ENCODE measurements at regions not wholly inside any gene's neighbourhood (a gene's known extent, or its start where the extent isn't known, plus 50 kb on each side); places are given as distances from the start of the nearest gene placed in this dataset.

DNA sequence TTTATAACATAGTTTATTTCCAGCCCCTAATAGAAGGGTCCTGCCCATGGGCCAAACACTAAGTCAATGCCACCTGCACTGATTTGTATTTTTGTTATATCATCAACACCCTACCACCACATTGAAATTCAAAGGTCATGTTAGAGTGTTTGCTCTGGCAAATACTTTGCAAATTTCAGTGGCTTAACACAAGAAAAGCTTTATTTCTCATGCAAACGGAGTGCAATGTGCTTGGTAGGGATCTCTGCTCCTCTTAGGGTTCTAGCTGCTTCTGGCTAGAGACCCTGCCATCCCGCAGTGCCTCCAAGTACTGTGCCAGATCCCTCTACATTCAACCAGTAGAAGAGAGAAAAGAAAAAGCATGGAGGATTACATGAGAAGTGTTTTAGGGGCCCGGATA is 230.8 kb upstream of the TET2 start:
- no peak overlapping the region for H2AFZ ChIP-seq (ENCODE audit: low read length)
- no peaks in the 10 kb centered on the region for H3F3A ChIP-seq (ENCODE audit: low read depth)
- no peaks in the 10 kb centered on the region for H3K79me2 ChIP-seq (ENCODE audit: insufficient read depth, low read length)
- no peak overlapping the region for H3K9ac ChIP-seq (ENCODE audit: low read depth, low read length, poor library complexity, severe bottlenecking)
- no peaks in the 10 kb centered on the region for H4K20me1 ChIP-seq (ENCODE audit: insufficient read depth, low read length, poor library complexity, severe bottlenecking)
- H3K4me2 ChIP-seq (ENCODE audit: low read depth, low read length, poor library complexity, severe bottlenecking) = no peak overlapping the region
- TF ChIP-seq, protein P1, sequence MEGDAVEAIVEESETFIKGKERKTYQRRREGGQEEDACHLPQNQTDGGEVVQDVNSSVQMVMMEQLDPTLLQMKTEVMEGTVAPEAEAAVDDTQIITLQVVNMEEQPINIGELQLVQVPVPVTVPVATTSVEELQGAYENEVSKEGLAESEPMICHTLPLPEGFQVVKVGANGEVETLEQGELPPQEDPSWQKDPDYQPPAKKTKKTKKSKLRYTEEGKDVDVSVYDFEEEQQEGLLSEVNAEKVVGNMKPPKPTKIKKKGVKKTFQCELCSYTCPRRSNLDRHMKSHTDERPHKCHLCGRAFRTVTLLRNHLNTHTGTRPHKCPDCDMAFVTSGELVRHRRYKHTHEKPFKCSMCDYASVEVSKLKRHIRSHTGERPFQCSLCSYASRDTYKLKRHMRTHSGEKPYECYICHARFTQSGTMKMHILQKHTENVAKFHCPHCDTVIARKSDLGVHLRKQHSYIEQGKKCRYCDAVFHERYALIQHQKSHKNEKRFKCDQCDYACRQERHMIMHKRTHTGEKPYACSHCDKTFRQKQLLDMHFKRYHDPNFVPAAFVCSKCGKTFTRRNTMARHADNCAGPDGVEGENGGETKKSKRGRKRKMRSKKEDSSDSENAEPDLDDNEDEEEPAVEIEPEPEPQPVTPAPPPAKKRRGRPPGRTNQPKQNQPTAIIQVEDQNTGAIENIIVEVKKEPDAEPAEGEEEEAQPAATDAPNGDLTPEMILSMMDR (conservative IDR thresholded peaks at IDR 0.05; ENCODE audit: low read length) = no peak
- TF ChIP-seq EZH2phosphoT487 (IDR thresholded peaks at IDR 0.05; ENCODE audit: borderline replicate concordance) = no peak
- no peaks in the 10 kb centered on the region for H3K36me3 ChIP-seq (ENCODE audit: insufficient read depth, low read length)
- H3K9me2 ChIP-seq (replicated peaks; ENCODE audit: low read depth, low read length) = no peaks in the 10 kb centered on the region
- no peaks in the 10 kb centered on the region for H3K4me1 ChIP-seq (ENCODE audit: insufficient read depth, low read length, poor library complexity, severe bottlenecking)
- no peaks in the 10 kb centered on the region for H3K27me3 ChIP-seq (ENCODE audit: insufficient read depth, low read length, poor library complexity, severe bottlenecking)
- H3K9me3 ChIP-seq (ENCODE audit: insufficient read depth, low read depth, low read length) = no peaks in the 10 kb centered on the region
- H3K4me3 ChIP-seq (ENCODE audit: low read length, poor library complexity, severe bottlenecking) = no peak overlapping the region

DNA sequence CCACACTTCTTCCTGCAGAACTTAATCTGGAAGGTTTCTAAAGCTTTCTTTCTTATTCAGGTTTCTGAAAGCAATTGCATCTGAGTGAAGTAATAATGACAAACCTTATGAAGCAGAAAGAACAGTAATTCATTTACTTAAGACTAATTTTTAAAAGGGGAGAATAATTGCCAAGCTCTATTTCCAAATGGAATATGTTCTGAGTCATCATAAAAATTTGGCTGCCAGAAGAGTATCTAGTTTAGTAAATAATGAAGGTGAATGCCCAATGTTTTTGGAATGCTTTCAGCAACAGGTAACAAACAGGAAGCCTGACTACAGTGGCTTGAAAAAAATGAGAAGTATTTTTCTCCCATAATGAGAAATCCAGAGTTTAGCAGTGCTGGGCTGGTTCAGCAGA is 227.3 kb upstream of the TET2 start:
- H4K20me1 ChIP-seq (ENCODE audit: insufficient read depth, low read length, poor library complexity, severe bottlenecking) = no peaks in the 10 kb centered on the region

DNA sequence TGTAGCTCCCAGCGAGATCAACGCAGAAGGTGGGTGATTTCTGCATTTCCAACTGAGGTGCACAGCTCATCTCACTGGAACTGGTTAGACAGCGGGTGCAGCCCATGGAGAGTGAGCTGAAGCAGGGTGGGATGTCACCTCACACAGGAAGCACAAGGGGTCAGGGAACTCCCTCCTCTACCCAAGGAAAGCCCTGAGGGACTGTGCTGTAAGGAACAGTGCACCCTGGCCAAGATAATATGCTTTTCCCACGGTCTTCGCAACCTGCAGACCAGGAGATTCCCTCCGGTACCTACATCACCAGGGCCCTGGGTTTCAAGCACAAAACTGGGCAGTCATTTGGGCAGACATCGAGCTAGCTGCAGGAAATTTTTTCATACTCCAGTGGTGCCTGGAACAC is 216.4 kb upstream of the TET2 start:
- Histone ChIP-seq H3K27me3 (ENCODE audit: insufficient read depth, low read length, poor library complexity, severe bottlenecking) (no peaks in the 10 kb centered on the region), H3F3A (ENCODE audit: low read depth) (no peaks in the 10 kb centered on the region), H3K9me2 (replicated peaks; ENCODE audit: low read depth, low read length) (no peaks in the 10 kb centered on the region), H4K20me1 (ENCODE audit: insufficient read depth, low read length, poor library complexity, severe bottlenecking) (no peaks in the 10 kb centered on the region), H2AFZ (ENCODE audit: low read length) (peak overlapping the region; percentile 27; the same call in 1 of the 2 replicates), H3K36me3 (ENCODE audit: insufficient read depth, low read length) (no peaks in the 10 kb centered on the region), H3K9ac (ENCODE audit: low read depth, low read length, poor library complexity, severe bottlenecking) (no peak overlapping the region), H3K79me2 (ENCODE audit: insufficient read depth, low read length) (no peaks in the 10 kb centered on the region), H3K4me1 (ENCODE audit: insufficient read depth, low read length, poor library complexity, severe bottlenecking) (no peaks in the 10 kb centered on the region), H3K4me2 (ENCODE audit: low read depth, low read length, poor library complexity, severe bottlenecking) (no peak overlapping the region), H3K9me3 (ENCODE audit: insufficient read depth, low read depth, low read length) (no peaks in the 10 kb centered on the region), H3K4me3 (ENCODE audit: low read length, poor library complexity, severe bottlenecking) (no peak overlapping the region)
- TF ChIP-seq EZH2phosphoT487 (IDR thresholded peaks at IDR 0.05; ENCODE audit: borderline replicate concordance) = no peak

More for the DNA sequence above, 227.3 kb upstream of the TET2 start:
- Histone ChIP-seq H3K79me2 (ENCODE audit: insufficient read depth, low read length) (no peaks in the 10 kb centered on the region), H3K9me3 (ENCODE audit: insufficient read depth, low read depth, low read length) (no peaks in the 10 kb centered on the region), H3K9ac (ENCODE audit: low read depth, low read length, poor library complexity, severe bottlenecking) (no peak overlapping the region), H2AFZ (ENCODE audit: low read length) (no peak overlapping the region), H3K36me3 (ENCODE audit: insufficient read depth, low read length) (no peaks in the 10 kb centered on the region), H3K4me1 (ENCODE audit: insufficient read depth, low read length, poor library complexity, severe bottlenecking) (no peaks in the 10 kb centered on the region), H3K27me3 (ENCODE audit: insufficient read depth, low read length, poor library complexity, severe bottlenecking) (no peaks in the 10 kb centered on the region), H3K4me3 (ENCODE audit: low read length, poor library complexity, severe bottlenecking) (no peak overlapping the region), H3F3A (ENCODE audit: low read depth) (no peaks in the 10 kb centered on the region), H3K9me2 (replicated peaks; ENCODE audit: low read depth, low read length) (no peaks in the 10 kb centered on the region), H3K4me2 (ENCODE audit: low read depth, low read length, poor library complexity, severe bottlenecking) (no peak overlapping the region)
- no peak for TF ChIP-seq EZH2phosphoT487 (IDR thresholded peaks at IDR 0.05; ENCODE audit: borderline replicate concordance)
- TF ChIP-seq, protein P1 (conservative IDR thresholded peaks at IDR 0.05; ENCODE audit: low read length) = no peak

Data from Loucy (cell line).